ENCODE measurements at regions not wholly inside any gene's neighbourhood (a gene's known extent, or its start where the extent isn't known, plus 50 kb on each side); places are given as distances from the start of the nearest gene placed in this dataset.
"Not testable (repeated sequence)": the region's sequence is repeated elsewhere in the genome, so short reads cannot be mapped to it uniquely, and the experiment has no call there.

- no peak overlapping the region for H3K4me3 ChIP-seq (ENCODE audit: extremely low read depth, insufficient read depth, low read length, poor library complexity, severe bottlenecking)
- no peak overlapping the region for H3K27ac ChIP-seq (ENCODE audit: low read depth, low read length, severe bottlenecking)
- WGBS, 2 experiments (ENCODE audit: insufficient coverage in 2 of 2): 55 to 57% methylated on average over 10 of the region's 10 CpGs
- H3K36me3 ChIP-seq (ENCODE audit: control insufficient read depth, insufficient read depth, low read length): no peaks in the 10 kb centered on the region
- peaks cover 6% of the 10 kb centered on the region for H3K9me3 ChIP-seq (ENCODE audit: control insufficient read depth, low read length)
- H3K4me1 ChIP-seq (ENCODE audit: control insufficient read depth, insufficient read depth, low read length, poor library complexity, severe bottlenecking): peaks cover 14% of the 10 kb centered on the region
These were observed 69.5 kb upstream of the SULF2 start for GRCh38 chr20:47854687-47855212.

DNA sequence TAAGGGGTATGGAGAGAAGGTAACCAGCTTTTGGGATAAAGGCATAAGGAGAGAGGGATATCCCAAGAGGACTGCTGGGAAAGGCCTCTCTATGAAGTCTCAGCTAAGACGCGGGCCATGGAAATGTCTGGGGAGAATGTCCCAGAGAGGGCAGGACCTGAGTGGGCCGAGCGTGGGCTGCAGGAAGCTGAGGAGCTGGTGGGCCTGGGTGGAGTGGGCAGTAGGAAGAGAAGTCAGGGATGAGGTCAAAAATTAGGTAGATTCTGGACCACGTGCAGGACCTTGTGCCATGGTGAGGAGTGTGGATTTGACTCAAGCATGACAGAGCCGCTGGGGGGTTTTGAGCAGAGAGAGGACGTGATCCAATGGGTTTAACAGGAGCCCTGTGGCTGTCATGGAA, 66.5 kb upstream of the SULF2 start:
- 91 to 96% methylated on average over 7 of the region's 7 CpGs for WGBS, 2 experiments (ENCODE audit: insufficient coverage in 2 of 2)
- H3K4me3 ChIP-seq (ENCODE audit: extremely low read depth, insufficient read depth, low read length, poor library complexity, severe bottlenecking): no peak overlapping the region
- peaks cover 6% of the 10 kb centered on the region for H3K9me3 ChIP-seq (ENCODE audit: control insufficient read depth, low read length)
- H3K4me1 ChIP-seq (ENCODE audit: control insufficient read depth, insufficient read depth, low read length, poor library complexity, severe bottlenecking): no peaks in the 10 kb centered on the region
- H3K27ac ChIP-seq (ENCODE audit: low read depth, low read length, severe bottlenecking): no peak overlapping the region
- no peaks in the 10 kb centered on the region for H3K36me3 ChIP-seq (ENCODE audit: control insufficient read depth, insufficient read depth, low read length)

- no peak overlapping the region for H3K4me3 ChIP-seq (ENCODE audit: extremely low read depth, insufficient read depth, low read length, poor library complexity, severe bottlenecking)
- H3K27ac ChIP-seq (ENCODE audit: low read depth, low read length, severe bottlenecking): no peak overlapping the region
- 94 to 100% methylated on average over 2 to 3 of the region's 5 CpGs for WGBS, 2 experiments (ENCODE audit: insufficient coverage in 2 of 2)
- no peaks in the 10 kb centered on the region for H3K4me1 ChIP-seq (ENCODE audit: control insufficient read depth, insufficient read depth, low read length, poor library complexity, severe bottlenecking)
- no peaks in the 10 kb centered on the region for H3K9me3 ChIP-seq (ENCODE audit: control insufficient read depth, low read length)
- H3K36me3 ChIP-seq (ENCODE audit: control insufficient read depth, insufficient read depth, low read length): no peaks in the 10 kb centered on the region
These were observed 64.9 kb upstream of the SULF2 start for GRCh38 chr20:47850146-47850545.

GRCh38 chr20:47849596-47849995, 64.3 kb upstream of the SULF2 start:
- WGBS, 2 experiments (ENCODE audit: insufficient coverage in 2 of 2): 80 to 100% methylated on average over 1 of the region's 2 CpGs
- Histone ChIP-seq H3K36me3 (ENCODE audit: control insufficient read depth, insufficient read depth, low read length) (no peaks in the 10 kb centered on the region), H3K4me1 (ENCODE audit: control insufficient read depth, insufficient read depth, low read length, poor library complexity, severe bottlenecking) (no peaks in the 10 kb centered on the region), H3K9me3 (ENCODE audit: control insufficient read depth, low read length) (no peaks in the 10 kb centered on the region), H3K27ac (ENCODE audit: low read depth, low read length, severe bottlenecking) (no peak overlapping the region), H3K4me3 (ENCODE audit: extremely low read depth, insufficient read depth, low read length, poor library complexity, severe bottlenecking) (no peak overlapping the region)

DNA sequence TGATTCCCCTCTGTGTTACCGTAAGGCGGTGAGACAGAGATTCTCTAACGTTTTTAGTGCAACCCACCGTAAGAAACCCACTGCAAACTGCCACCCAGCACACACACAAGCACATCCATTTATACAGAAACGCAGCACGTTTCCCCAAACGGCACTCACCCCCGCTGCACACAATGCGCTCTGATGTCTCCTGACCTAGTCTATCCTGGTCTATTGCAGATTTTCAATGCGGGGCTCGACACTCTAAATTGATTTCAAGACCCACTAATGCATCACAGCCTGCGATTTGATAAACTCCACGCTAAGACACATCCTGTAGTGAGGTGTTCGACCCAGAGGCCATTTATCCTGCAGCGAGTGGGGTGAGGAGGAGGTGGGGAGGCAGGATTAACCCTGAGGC, 63.7 kb upstream of the SULF2 start:
- H3K4me1 ChIP-seq (ENCODE audit: control insufficient read depth, insufficient read depth, low read length, poor library complexity, severe bottlenecking): no peaks in the 10 kb centered on the region
- H3K9me3 ChIP-seq (ENCODE audit: control insufficient read depth, low read length): no peaks in the 10 kb centered on the region
- no peaks in the 10 kb centered on the region for H3K36me3 ChIP-seq (ENCODE audit: control insufficient read depth, insufficient read depth, low read length)
- 92 to 96% methylated on average over 8 to 10 of the region's 15 CpGs for WGBS, 2 experiments (ENCODE audit: insufficient coverage in 2 of 2)
- H3K27ac ChIP-seq (ENCODE audit: low read depth, low read length, severe bottlenecking): no peak overlapping the region
- no peak overlapping the region for H3K4me3 ChIP-seq (ENCODE audit: extremely low read depth, insufficient read depth, low read length, poor library complexity, severe bottlenecking)

DNA sequence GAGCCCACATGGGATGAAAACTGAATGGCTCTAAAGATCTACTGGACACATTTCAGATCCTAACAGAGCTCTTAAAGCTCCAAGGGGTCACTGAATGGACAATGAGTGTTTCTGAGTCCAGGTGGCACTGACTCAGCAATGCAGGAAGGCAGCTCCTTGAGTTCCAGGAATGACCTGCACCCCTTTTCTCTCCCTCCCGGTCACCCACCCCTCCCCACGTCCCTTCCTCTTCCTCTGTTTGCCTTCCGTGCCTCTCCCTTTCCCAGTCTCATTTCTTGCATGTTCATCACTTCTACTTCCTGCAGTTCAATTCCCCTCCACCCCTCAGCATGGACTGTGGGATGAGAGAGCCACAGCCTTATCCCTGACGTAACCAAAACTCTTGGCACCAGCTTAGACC, 63.3 kb upstream of the SULF2 start:
- not testable (repeated sequence) for H3K4me3 ChIP-seq (ENCODE audit: extremely low read depth, insufficient read depth, low read length, poor library complexity, severe bottlenecking); H3K4me1 ChIP-seq (ENCODE audit: control insufficient read depth, insufficient read depth, low read length, poor library complexity, severe bottlenecking); H3K9me3 ChIP-seq (ENCODE audit: control insufficient read depth, low read length); H3K36me3 ChIP-seq (ENCODE audit: control insufficient read depth, insufficient read depth, low read length); H3K27ac ChIP-seq (ENCODE audit: low read depth, low read length, severe bottlenecking)
- 77 to 93% methylated on average over 3 of the region's 4 CpGs for WGBS, 2 experiments (ENCODE audit: insufficient coverage in 2 of 2)

DNA sequence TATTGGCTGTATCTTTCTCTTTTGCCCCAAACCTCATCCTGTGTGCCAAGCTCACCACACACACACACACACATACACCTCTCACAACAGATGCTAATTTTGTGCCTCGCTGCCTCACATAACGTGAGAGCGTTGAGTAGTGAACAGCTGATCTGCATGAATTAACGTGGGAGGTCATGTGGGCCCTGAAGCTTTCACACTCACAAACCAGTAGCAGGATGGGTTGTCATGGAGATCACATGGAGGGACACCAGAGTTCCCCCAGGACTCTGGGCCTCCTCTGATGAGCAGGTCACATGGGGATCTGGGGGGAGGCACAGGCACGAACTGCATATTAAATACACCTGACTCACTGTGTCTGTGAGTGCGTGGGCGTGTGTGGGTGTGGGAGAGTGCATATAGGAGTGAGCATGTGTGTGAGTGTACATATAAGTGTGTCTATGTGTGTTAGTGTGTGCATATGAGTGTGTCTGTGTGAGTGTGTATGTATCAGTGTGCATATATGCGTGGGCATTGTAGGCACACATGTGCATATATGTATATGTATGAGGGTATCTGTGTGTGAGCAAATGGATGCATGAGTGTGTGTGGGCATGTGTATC, 62.7 kb upstream of the SULF2 start:
- Histone ChIP-seq H3K4me3 (ENCODE audit: extremely low read depth, insufficient read depth, low read length, poor library complexity, severe bottlenecking) (no peak overlapping the region), H3K27ac (ENCODE audit: low read depth, low read length, severe bottlenecking) (no peak overlapping the region), H3K4me1 (ENCODE audit: control insufficient read depth, insufficient read depth, low read length, poor library complexity, severe bottlenecking) (no peaks in the 10 kb centered on the region), H3K36me3 (ENCODE audit: control insufficient read depth, insufficient read depth, low read length) (no peaks in the 10 kb centered on the region), H3K9me3 (ENCODE audit: control insufficient read depth, low read length) (no peaks in the 10 kb centered on the region)
- WGBS, 2 experiments (ENCODE audit: insufficient coverage in 2 of 2): 77 to 83% methylated on average over 6 to 7 of the region's 8 CpGs

DNA sequence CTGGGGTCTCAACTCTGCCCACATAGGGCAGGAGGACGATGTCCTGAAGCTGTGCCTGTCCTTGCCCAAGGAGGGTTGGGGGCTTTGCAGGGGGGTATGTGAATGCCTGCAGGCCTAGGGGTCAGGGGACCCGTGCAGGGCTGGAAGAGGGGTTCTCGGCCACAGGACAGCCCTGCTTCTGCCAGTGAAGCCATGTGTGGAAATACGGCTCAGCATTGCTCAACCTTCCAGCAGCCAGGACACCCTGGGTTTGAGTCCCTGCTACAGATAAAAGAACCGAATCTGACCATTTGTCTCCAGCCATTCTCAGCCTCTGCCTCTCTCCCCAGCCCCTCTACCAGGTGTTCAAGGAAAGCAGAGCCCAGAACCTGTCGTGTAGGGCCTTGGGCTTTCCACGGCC, 61.9 kb upstream of the SULF2 start:
- not testable (repeated sequence) for H3K27ac ChIP-seq (ENCODE audit: low read depth, low read length, severe bottlenecking)

DNA sequence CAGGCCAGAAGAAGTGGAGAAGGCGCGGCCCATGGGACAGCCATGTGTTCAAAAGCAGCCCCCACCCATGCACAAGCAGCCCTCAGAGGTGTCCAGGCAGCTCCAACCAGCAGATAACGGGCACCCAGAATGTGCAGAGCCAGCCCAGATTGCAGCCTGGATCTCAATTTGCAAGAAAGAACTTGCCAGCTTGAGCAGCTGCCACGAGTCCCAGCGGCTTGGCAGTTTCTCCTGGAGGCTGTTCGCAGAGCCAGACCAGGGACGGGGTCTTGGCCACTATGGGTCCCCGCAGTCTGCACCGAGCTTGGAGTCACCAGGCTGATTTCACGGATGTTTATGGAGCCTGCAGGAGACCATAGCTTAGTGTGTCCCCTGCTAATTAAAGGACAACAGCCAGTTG, 61.4 kb upstream of the SULF2 start:
- H3K9me3 ChIP-seq (ENCODE audit: control insufficient read depth, low read length); H3K4me1 ChIP-seq (ENCODE audit: control insufficient read depth, insufficient read depth, low read length, poor library complexity, severe bottlenecking); H3K27ac ChIP-seq (ENCODE audit: low read depth, low read length, severe bottlenecking); H3K36me3 ChIP-seq (ENCODE audit: control insufficient read depth, insufficient read depth, low read length); H3K4me3 ChIP-seq (ENCODE audit: extremely low read depth, insufficient read depth, low read length, poor library complexity, severe bottlenecking): not testable (repeated sequence)
- WGBS, 2 experiments (ENCODE audit: insufficient coverage in 2 of 2): 88 to 91% methylated on average over 5 to 10 of the region's 10 CpGs

More for the DNA sequence above, 61.9 kb upstream of the SULF2 start:
- WGBS, 2 experiments (ENCODE audit: insufficient coverage in 2 of 2): 82 to 85% methylated on average over 5 to 6 of the region's 7 CpGs
- H3K4me3 ChIP-seq (ENCODE audit: extremely low read depth, insufficient read depth, low read length, poor library complexity, severe bottlenecking); H3K9me3 ChIP-seq (ENCODE audit: control insufficient read depth, low read length); H3K4me1 ChIP-seq (ENCODE audit: control insufficient read depth, insufficient read depth, low read length, poor library complexity, severe bottlenecking); H3K36me3 ChIP-seq (ENCODE audit: control insufficient read depth, insufficient read depth, low read length): not testable (repeated sequence)

DNA sequence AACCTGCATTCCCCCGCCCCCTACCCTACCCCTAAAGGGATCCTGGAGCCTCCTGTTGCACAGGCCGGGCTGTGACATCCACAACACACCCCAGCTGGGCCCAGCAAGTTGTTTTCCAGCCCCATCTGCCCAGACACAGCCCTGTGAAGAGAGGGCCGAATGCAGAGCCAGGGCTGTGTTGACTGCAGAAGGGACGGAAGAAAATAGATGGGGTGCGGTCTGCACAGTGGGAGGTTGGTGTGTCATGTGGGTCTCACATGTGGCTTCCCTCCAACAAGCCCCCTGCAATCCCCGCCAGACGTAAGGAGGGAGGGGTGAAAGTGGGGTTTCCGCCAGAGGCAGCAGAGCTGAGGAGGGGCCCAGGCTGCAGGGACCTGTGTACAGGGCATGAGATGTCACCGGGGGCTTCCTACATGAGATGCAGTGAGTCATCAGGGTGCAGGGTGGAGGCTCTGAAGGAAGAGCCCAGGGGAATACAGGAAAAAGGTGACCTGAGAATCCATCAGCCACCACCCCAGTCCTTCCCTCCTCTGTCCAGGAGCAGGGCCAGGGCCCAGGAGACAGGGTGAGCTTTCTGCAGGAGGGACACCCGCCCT, 60.2 kb upstream of the SULF2 start:
- H3K36me3 ChIP-seq (ENCODE audit: control insufficient read depth, insufficient read depth, low read length); H3K4me1 ChIP-seq (ENCODE audit: control insufficient read depth, insufficient read depth, low read length, poor library complexity, severe bottlenecking); H3K27ac ChIP-seq (ENCODE audit: low read depth, low read length, severe bottlenecking); H3K4me3 ChIP-seq (ENCODE audit: extremely low read depth, insufficient read depth, low read length, poor library complexity, severe bottlenecking); H3K9me3 ChIP-seq (ENCODE audit: control insufficient read depth, low read length): not testable (repeated sequence)
- WGBS, 2 experiments (ENCODE audit: insufficient coverage in 2 of 2): 83 to 84% methylated on average over 5 to 6 of the region's 10 CpGs

DNA sequence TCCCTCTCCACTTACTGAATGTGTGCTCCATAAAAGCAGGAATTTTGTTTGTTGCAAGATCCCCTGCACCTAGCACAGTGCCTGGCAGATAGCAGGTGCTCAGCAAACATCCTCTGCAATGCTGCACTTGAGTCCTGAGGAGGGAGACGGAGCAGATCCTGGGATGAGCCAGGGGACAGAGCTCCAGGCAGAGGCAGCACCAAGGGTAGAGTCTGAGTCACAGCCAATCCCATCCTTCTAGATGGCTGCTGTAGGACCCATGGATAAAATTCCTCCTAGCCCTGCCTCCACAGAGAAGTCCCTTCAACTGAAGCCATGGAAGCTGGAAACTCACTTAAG, 59.3 kb upstream of the SULF2 start:
- not testable (repeated sequence) for H3K4me1 ChIP-seq (ENCODE audit: control insufficient read depth, insufficient read depth, low read length, poor library complexity, severe bottlenecking); H3K4me3 ChIP-seq (ENCODE audit: extremely low read depth, insufficient read depth, low read length, poor library complexity, severe bottlenecking); H3K36me3 ChIP-seq (ENCODE audit: control insufficient read depth, insufficient read depth, low read length); H3K27ac ChIP-seq (ENCODE audit: low read depth, low read length, severe bottlenecking); H3K9me3 ChIP-seq (ENCODE audit: control insufficient read depth, low read length)
- 75 to 83% methylated on average over 1 of the region's 1 CpG for WGBS, 2 experiments (ENCODE audit: insufficient coverage in 2 of 2)
